ENCODE measurements at regions not wholly inside any gene's neighbourhood (a gene's known extent, or its start where the extent isn't known, plus 50 kb on each side); places are given as distances from the start of the nearest gene placed in this dataset.

DNA sequence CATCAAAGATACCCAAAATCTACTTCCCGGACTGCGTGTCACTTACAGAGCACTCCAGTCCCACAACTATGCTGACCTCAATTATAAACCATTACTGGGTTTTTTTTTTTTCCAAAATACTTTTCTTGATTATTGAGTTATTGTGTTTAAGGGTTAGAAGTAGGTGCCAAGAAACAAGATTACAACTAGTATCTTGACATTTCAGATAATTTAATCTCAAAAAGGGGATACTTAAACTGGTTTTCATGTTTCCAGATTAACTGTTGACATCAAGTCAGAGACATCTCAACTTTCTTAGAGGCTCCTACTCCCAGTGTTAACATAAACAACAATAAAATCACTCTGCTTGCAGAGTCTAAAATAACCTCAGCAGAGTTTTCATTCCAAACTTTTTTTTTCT, 131.2 kb upstream of the ARID2 start:
- Histone ChIP-seq H2AFZ (ENCODE audit: low read depth, low read length) (no peak overlapping the region), H3K14ac (ENCODE audit: low read length in 2 of 2) (no peak overlapping the region), H3K27me3 (ENCODE audit: control insufficient read depth in 1 of 2, insufficient read depth in 1 of 2, low read length in 2 of 2) (no peaks in the 10 kb centered on the region), H3K4ac (ENCODE audit: low read depth in 1 of 2, low read length in 2 of 2) (no peak overlapping the region), H2BK12ac (ENCODE audit: low read length in 2 of 2) (no peak overlapping the region), H3K23ac (ENCODE audit: low read length in 2 of 2) (no peak overlapping the region), H3K79me1 (replicated peaks; ENCODE audit: low read length, poor library complexity, severe bottlenecking) (no peaks in the 10 kb centered on the region), H3K4me2 (ENCODE audit: low read length, poor library complexity, severe bottlenecking) (no peak overlapping the region), H4K8ac (ENCODE audit: low read length) (no peak overlapping the region), H3K27ac (ENCODE audit: low read length, poor library complexity, severe bottlenecking) (no peak overlapping the region), H3K36me3 (ENCODE audit: control insufficient read depth in 1 of 2, insufficient read depth in 2 of 2, low read depth in 1 of 2, low read length in 2 of 2) (no peaks in the 10 kb centered on the region), H3K9ac (ENCODE audit: low read length) (no peak overlapping the region), H3K9me3 (ENCODE audit: control insufficient read depth, low read length) (no peaks in the 10 kb centered on the region), H2AK5ac (ENCODE audit: low read length, severe bottlenecking) (no peak overlapping the region), H2BK5ac (ENCODE audit: low read depth, low read length, poor library complexity, severe bottlenecking) (no peak overlapping the region), H4K91ac (ENCODE audit: low read length) (no peak overlapping the region), H2BK15ac (ENCODE audit: low read depth, poor library complexity, severe bottlenecking) (no peak overlapping the region), H3K4me1 (ENCODE audit: control insufficient read depth, insufficient read depth, low read depth, low read length) (no peaks in the 10 kb centered on the region), H2BK120ac (ENCODE audit: low read depth, low read length) (no peak overlapping the region), H3K18ac (ENCODE audit: low read depth in 1 of 2, low read length in 2 of 2) (no peak overlapping the region), H3K4me3 (ENCODE audit: insufficient read depth in 1 of 2, low read depth in 1 of 2, low read length in 2 of 2) (no peak overlapping the region)
- WGBS = no CpG with 5 or more reads among the region's 2 CpGs
- DNase-seq = no peak

DNA sequence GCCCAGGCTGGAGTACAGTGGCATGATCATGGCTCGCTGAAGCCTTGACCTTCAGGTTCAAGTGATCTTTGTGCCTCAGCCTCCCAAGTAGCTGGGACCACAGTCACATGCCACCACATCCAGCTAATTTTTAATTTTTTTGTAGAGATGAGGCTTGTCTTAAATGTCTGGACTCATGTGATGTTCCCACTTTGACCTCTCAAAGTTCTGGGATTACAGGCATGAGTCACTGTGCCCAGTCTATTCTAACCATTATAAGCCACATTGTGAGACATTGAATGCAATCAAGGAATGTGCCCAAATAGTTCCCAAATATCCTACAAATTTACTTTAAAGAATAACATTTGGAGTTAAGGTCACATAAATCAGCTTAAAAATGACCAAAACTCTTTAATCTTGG, 130.7 kb upstream of the ARID2 start:
- Histone ChIP-seq H2AFZ (ENCODE audit: low read depth, low read length) (no peak overlapping the region), H2BK15ac (ENCODE audit: low read depth, poor library complexity, severe bottlenecking) (no peak overlapping the region), H3K4me3 (ENCODE audit: insufficient read depth in 1 of 2, low read depth in 1 of 2, low read length in 2 of 2) (no peak overlapping the region), H4K91ac (ENCODE audit: low read length) (no peak overlapping the region), H3K36me3 (ENCODE audit: control insufficient read depth in 1 of 2, insufficient read depth in 2 of 2, low read depth in 1 of 2, low read length in 2 of 2) (no peaks in the 10 kb centered on the region), H4K8ac (ENCODE audit: low read length) (no peak overlapping the region), H3K27ac (ENCODE audit: low read length, poor library complexity, severe bottlenecking) (no peak overlapping the region), H2BK12ac (ENCODE audit: low read length in 2 of 2) (no peak overlapping the region), H3K23ac (ENCODE audit: low read length in 2 of 2) (no peak overlapping the region), H3K14ac (ENCODE audit: low read length in 2 of 2) (no peak overlapping the region), H2BK120ac (ENCODE audit: low read depth, low read length) (no peak overlapping the region), H3K9me3 (ENCODE audit: control insufficient read depth, low read length) (no peaks in the 10 kb centered on the region), H2AK5ac (ENCODE audit: low read length, severe bottlenecking) (no peak overlapping the region), H3K18ac (ENCODE audit: low read depth in 1 of 2, low read length in 2 of 2) (peak overlapping the region in 1 of 2 experiments; percentile 23), H3K4ac (ENCODE audit: low read depth in 1 of 2, low read length in 2 of 2) (no peak overlapping the region), H2BK5ac (ENCODE audit: low read depth, low read length, poor library complexity, severe bottlenecking) (no peak overlapping the region), H3K27me3 (ENCODE audit: control insufficient read depth in 1 of 2, insufficient read depth in 1 of 2, low read length in 2 of 2) (no peaks in the 10 kb centered on the region), H3K4me2 (ENCODE audit: low read length, poor library complexity, severe bottlenecking) (no peak overlapping the region), H3K9ac (ENCODE audit: low read length) (no peak overlapping the region), H3K79me1 (replicated peaks; ENCODE audit: low read length, poor library complexity, severe bottlenecking) (no peaks in the 10 kb centered on the region), H3K4me1 (ENCODE audit: control insufficient read depth, insufficient read depth, low read depth, low read length) (no peaks in the 10 kb centered on the region)
- WGBS = 100% methylated on average over 1 of the region's 1 CpG
- DNase-seq = peak; percentile 43

DNA sequence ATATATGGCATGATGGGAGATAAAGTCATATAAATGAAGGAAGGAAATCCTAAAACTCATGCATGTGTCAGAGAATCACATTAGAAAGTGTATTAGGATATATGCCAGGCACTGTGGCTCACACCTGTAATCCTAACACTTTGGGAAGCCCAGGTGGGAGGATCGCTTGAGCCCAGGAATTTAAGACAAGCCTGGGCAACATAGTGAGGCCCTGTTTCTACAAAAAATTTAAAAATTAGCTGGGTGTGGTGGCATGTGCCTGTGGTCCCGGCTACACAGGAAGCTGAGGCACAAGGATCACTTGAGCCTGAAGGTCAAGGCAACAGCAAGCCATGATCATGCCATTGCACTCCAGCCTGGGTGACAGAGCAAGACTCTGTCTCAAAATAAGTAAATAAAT, 130.3 kb upstream of the ARID2 start:
- H2BK12ac ChIP-seq (ENCODE audit: low read length in 2 of 2) = no peak overlapping the region
- H3K27me3 ChIP-seq (ENCODE audit: control insufficient read depth in 1 of 2, insufficient read depth in 1 of 2, low read length in 2 of 2) = no peaks in the 10 kb centered on the region
- no peak overlapping the region for H2AFZ ChIP-seq (ENCODE audit: low read depth, low read length)
- no peak for DNase-seq
- H2BK5ac ChIP-seq (ENCODE audit: low read depth, low read length, poor library complexity, severe bottlenecking) = no peak overlapping the region
- H2BK15ac ChIP-seq (ENCODE audit: low read depth, poor library complexity, severe bottlenecking) = no peak overlapping the region
- H3K4me3 ChIP-seq (ENCODE audit: insufficient read depth in 1 of 2, low read depth in 1 of 2, low read length in 2 of 2) = no peak overlapping the region
- 100% methylated on average over 2 of the region's 2 CpGs for WGBS
- H3K9me3 ChIP-seq (ENCODE audit: control insufficient read depth, low read length) = no peaks in the 10 kb centered on the region
- no peak overlapping the region for H2BK120ac ChIP-seq (ENCODE audit: low read depth, low read length)
- no peaks in the 10 kb centered on the region for H3K36me3 ChIP-seq (ENCODE audit: control insufficient read depth in 1 of 2, insufficient read depth in 2 of 2, low read depth in 1 of 2, low read length in 2 of 2)
- H3K14ac ChIP-seq (ENCODE audit: low read length in 2 of 2) = no peak overlapping the region
- H3K4ac ChIP-seq (ENCODE audit: low read depth in 1 of 2, low read length in 2 of 2) = no peak overlapping the region
- H3K9ac ChIP-seq (ENCODE audit: low read length) = no peak overlapping the region
- no peaks in the 10 kb centered on the region for H3K79me1 ChIP-seq (replicated peaks; ENCODE audit: low read length, poor library complexity, severe bottlenecking)
- H3K4me1 ChIP-seq (ENCODE audit: control insufficient read depth, insufficient read depth, low read depth, low read length) = no peaks in the 10 kb centered on the region
- no peak overlapping the region for H4K91ac ChIP-seq (ENCODE audit: low read length)
- no peak overlapping the region for H3K27ac ChIP-seq (ENCODE audit: low read length, poor library complexity, severe bottlenecking)
- no peak overlapping the region for H3K18ac ChIP-seq (ENCODE audit: low read depth in 1 of 2, low read length in 2 of 2)
- no peak overlapping the region for H3K23ac ChIP-seq (ENCODE audit: low read length in 2 of 2)
- H3K4me2 ChIP-seq (ENCODE audit: low read length, poor library complexity, severe bottlenecking) = no peak overlapping the region
- H2AK5ac ChIP-seq (ENCODE audit: low read length, severe bottlenecking) = no peak overlapping the region
- H4K8ac ChIP-seq (ENCODE audit: low read length) = no peak overlapping the region

DNA sequence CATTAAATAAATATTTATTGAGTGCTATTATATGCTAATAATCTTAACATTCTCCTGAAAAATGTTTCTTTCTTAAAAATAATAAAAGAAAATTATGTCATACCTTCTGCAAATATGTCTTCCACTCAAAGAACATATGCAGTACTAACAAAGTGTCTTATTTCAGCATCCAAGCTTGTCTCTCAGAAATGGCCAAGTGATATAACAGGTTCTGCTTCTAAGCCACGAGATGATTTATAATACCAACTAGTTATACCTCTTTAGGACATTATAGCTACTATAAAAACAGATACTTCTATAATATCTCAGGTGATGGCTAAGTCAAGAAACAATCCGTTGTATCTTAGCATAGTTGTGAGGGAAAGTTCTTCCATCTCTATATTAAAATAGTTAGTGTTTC, 128.1 kb upstream of the ARID2 start:
- H3K9me3 ChIP-seq (ENCODE audit: control insufficient read depth, low read length) = peaks cover 22% of the 10 kb centered on the region
- no peaks in the 10 kb centered on the region for H3K36me3 ChIP-seq (ENCODE audit: control insufficient read depth in 1 of 2, insufficient read depth in 2 of 2, low read depth in 1 of 2, low read length in 2 of 2)
- no peak overlapping the region for H3K9ac ChIP-seq (ENCODE audit: low read length)
- H3K4me3 ChIP-seq (ENCODE audit: insufficient read depth in 1 of 2, low read depth in 1 of 2, low read length in 2 of 2) = no peak overlapping the region
- no peak overlapping the region for H2BK12ac ChIP-seq (ENCODE audit: low read length in 2 of 2)
- no peak overlapping the region for H2BK15ac ChIP-seq (ENCODE audit: low read depth, poor library complexity, severe bottlenecking)
- no peak overlapping the region for H4K8ac ChIP-seq (ENCODE audit: low read length)
- H2BK5ac ChIP-seq (ENCODE audit: low read depth, low read length, poor library complexity, severe bottlenecking) = no peak overlapping the region
- H3K79me1 ChIP-seq (replicated peaks; ENCODE audit: low read length, poor library complexity, severe bottlenecking) = no peaks in the 10 kb centered on the region
- no peak overlapping the region for H4K91ac ChIP-seq (ENCODE audit: low read length)
- H3K23ac ChIP-seq (ENCODE audit: low read length in 2 of 2) = no peak overlapping the region
- no peak overlapping the region for H3K4me2 ChIP-seq (ENCODE audit: low read length, poor library complexity, severe bottlenecking)
- H2AFZ ChIP-seq (ENCODE audit: low read depth, low read length) = no peak overlapping the region
- no peak overlapping the region for H2BK120ac ChIP-seq (ENCODE audit: low read depth, low read length)
- H3K4me1 ChIP-seq (ENCODE audit: control insufficient read depth, insufficient read depth, low read depth, low read length) = no peaks in the 10 kb centered on the region
- WGBS = no CpG with 5 or more reads among the region's 2 CpGs
- H3K14ac ChIP-seq (ENCODE audit: low read length in 2 of 2) = no peak overlapping the region
- no peak overlapping the region for H3K18ac ChIP-seq (ENCODE audit: low read depth in 1 of 2, low read length in 2 of 2)
- H2AK5ac ChIP-seq (ENCODE audit: low read length, severe bottlenecking) = no peak overlapping the region
- H3K27me3 ChIP-seq (ENCODE audit: control insufficient read depth in 1 of 2, insufficient read depth in 1 of 2, low read length in 2 of 2) = no peaks in the 10 kb centered on the region
- DNase-seq = no peak
- no peak overlapping the region for H3K27ac ChIP-seq (ENCODE audit: low read length, poor library complexity, severe bottlenecking)
- H3K4ac ChIP-seq (ENCODE audit: low read depth in 1 of 2, low read length in 2 of 2) = no peak overlapping the region
